GM23338 (cell line): ENCODE measurements at regions not wholly inside any gene's neighbourhood (a gene's known extent, or its start where the extent isn't known, plus 50 kb on each side); places are given as distances from the start of the nearest gene placed in this dataset.
A peak's percentile ranks its signal among the peaks of the same experiment; 100 is the strongest.

Source experiments
- ATAC-seq: fragments of 200-7000 bp; cut with Tn5 transposase; 3 replicates; pipeline ENCODE4 v1.9.1; 2020
- DNase-seq: peaks from one replicate; pipeline ENCODE4 v3.0.0-alpha.2; 2015; ENCODE audit warnings: low spot score
- H2AFZ ChIP-seq: fragments of 200-600 bp; sonication (generic); 2 replicates; pipeline ENCODE4 v1.8.0; 2016; ENCODE audit warnings: antibody characterized with exemption, mild to moderate bottlenecking, moderate library complexity
- H3F3A ChIP-seq: fragments of 200-600 bp; sonication (generic); replicated peaks from 2 replicates; pipeline ENCODE4 v1.8.0; 2017; ENCODE audit warnings: antibody characterized with exemption, mixed run types, low read depth
- H3K27ac ChIP-seq: fragments of 200-600 bp; sonication (generic); 2 replicates; pipeline ENCODE4 v1.6.1; 2016; ENCODE audit warnings: low read depth
- H3K27me3 ChIP-seq: fragments of 200-600 bp; sonication (generic); 2 replicates; pipeline ENCODE4 v1.8.0; 2016; ENCODE audit warnings: mild to moderate bottlenecking, mixed run types, moderate library complexity; ENCODE audit not compliant: insufficient read depth
- H3K36me3 ChIP-seq: fragments of 200-600 bp; sonication (generic); 2 replicates; pipeline ENCODE4 v1.8.0; 2016; ENCODE audit warnings: mild to moderate bottlenecking; ENCODE audit not compliant: insufficient read depth
- H3K4me1 ChIP-seq: fragments of 200-600 bp; sonication (generic); 2 replicates; pipeline ENCODE4 v1.8.0; 2016; ENCODE audit warnings: mild to moderate bottlenecking, moderate library complexity; ENCODE audit not compliant: insufficient read depth
- H3K4me2 ChIP-seq: fragments of 200-600 bp; sonication (generic); 2 replicates; pipeline ENCODE4 v1.7.1; 2017; ENCODE audit warnings: mixed run types
- H3K4me3 ChIP-seq: fragments of 200-600 bp; sonication (generic); 2 replicates; pipeline ENCODE4 v1.6.1; 2016; ENCODE audit warnings: mixed run types
- H3K79me2 ChIP-seq: fragments of 200-600 bp; sonication (generic); replicated peaks from 2 replicates; pipeline ENCODE4 v1.8.0; 2017; ENCODE audit warnings: mild to moderate bottlenecking; ENCODE audit not compliant: insufficient read depth
- H3K9me2 ChIP-seq: fragments of 200-600 bp; sonication (generic); 2 replicates; pipeline ENCODE4 v1.8.0; 2017; ENCODE audit not compliant: insufficient read depth
- H4K20me1 ChIP-seq: fragments of 200-600 bp; sonication (generic); replicated peaks from 2 replicates; pipeline ENCODE4 v1.8.0; 2017; ENCODE audit warnings: mild to moderate bottlenecking; ENCODE audit not compliant: insufficient read depth
- H3K27ac Mint-ChIP-seq: 2 replicates; pipeline ENCODE4 v1.8.0; 2020; ENCODE audit warnings: inconsistent platforms, mild to moderate bottlenecking, moderate library complexity, mixed read lengths
- H3K27me3 Mint-ChIP-seq: 3 replicates; pipeline ENCODE4 v1.8.0; 2022; ENCODE audit warnings: low read depth, mild to moderate bottlenecking, moderate library complexity, mixed read lengths, inconsistent platforms; ENCODE audit not compliant: insufficient read depth, poor library complexity
- H3K36me3 Mint-ChIP-seq: 3 replicates; pipeline ENCODE4 v1.8.0; 2021; ENCODE audit warnings: low read depth, mild to moderate bottlenecking, inconsistent platforms, moderate library complexity, mixed read lengths
- H3K4me1 Mint-ChIP-seq: 3 replicates; pipeline ENCODE4 v1.8.0; 2020; ENCODE audit warnings: mild to moderate bottlenecking, inconsistent platforms, mixed read lengths
- H3K4me3 Mint-ChIP-seq: 3 replicates; pipeline ENCODE4 v1.8.0; 2021; ENCODE audit warnings: moderate library complexity, mild to moderate bottlenecking, inconsistent platforms, mixed read lengths
- H3K9me3 Mint-ChIP-seq: 3 replicates; pipeline ENCODE4 v1.8.0; 2020; ENCODE audit warnings: moderate library complexity, mild to moderate bottlenecking, inconsistent platforms, mixed read lengths
- CREB1 ChIP-seq: fragments of 250-450 bp; sonication (Bioruptor Pico); IDR thresholded peaks from 2 replicates; pipeline ENCODE4 v1.5.0; 2020; ENCODE audit warnings: low read depth, mild to moderate bottlenecking, moderate library complexity
- ETS1 ChIP-seq: IDR thresholded peaks from 2 replicates; pipeline ENCODE4 v1.6.1; 2016; ENCODE audit warnings: antibody characterized with exemption
- EZH2 ChIP-seq: fragments of 200-600 bp; sonication (generic); IDR thresholded peaks from one replicate; pipeline ENCODE4 v1.8.0; 2017; ENCODE audit warnings: antibody characterized with exemption, mild to moderate bottlenecking, low read depth; ENCODE audit not compliant: unreplicated experiment
- EZH2phosphoT487 ChIP-seq: fragments of 200-600 bp; sonication (generic); IDR thresholded peaks from one replicate; pipeline ENCODE4 v1.8.1; 2018; ENCODE audit warnings: antibody characterized with exemption; ENCODE audit not compliant: unreplicated experiment
- JUNB ChIP-seq: IDR thresholded peaks from one replicate; pipeline ENCODE4 v1.6.1; 2016; ENCODE audit warnings: antibody characterized with exemption; ENCODE audit not compliant: unreplicated experiment
- NANOG ChIP-seq: IDR thresholded peaks from 2 replicates; pipeline ENCODE4 v1.6.1; 2016; ENCODE audit warnings: antibody characterized with exemption, borderline replicate concordance
- POLR2AphosphoS5 ChIP-seq: IDR thresholded peaks from 2 replicates; pipeline ENCODE4 v1.6.1; 2016; ENCODE audit warnings: antibody characterized with exemption, low read depth
- REST ChIP-seq: IDR thresholded peaks from one replicate; pipeline ENCODE4 v1.6.1; 2018; ENCODE audit warnings: antibody characterized with exemption; ENCODE audit not compliant: unreplicated experiment
- STAT1 ChIP-seq: IDR thresholded peaks from one replicate; pipeline ENCODE4 v1.6.1; 2016; ENCODE audit warnings: antibody characterized with exemption; ENCODE audit not compliant: unreplicated experiment
- ZNF114 ChIP-seq: fragments of 250-450 bp; sonication (Bioruptor Pico); IDR thresholded peaks from 2 replicates; pipeline ENCODE4 v1.5.0; 2020; ENCODE audit warnings: mild to moderate bottlenecking, moderate library complexity
- ZNF331 ChIP-seq: fragments of 250-450 bp; sonication (Bioruptor Pico); IDR thresholded peaks from 2 replicates; pipeline ENCODE4 v1.5.0; 2020; ENCODE audit warnings: low read depth, mild to moderate bottlenecking, moderate library complexity
- ZNF462 ChIP-seq: fragments of 250-450 bp; sonication (Bioruptor Pico); IDR thresholded peaks from 2 replicates; pipeline ENCODE4 v1.5.0; 2020; ENCODE audit warnings: mild to moderate bottlenecking, moderate library complexity
- TF ChIP-seq, protein P1 (sequence below), 2 experiments: fragments of 200-600 bp in 1 of 2; sonication (generic) in 1 of 2; conservative IDR thresholded peaks; 2 replicates each; pipeline versions ENCODE4 v1.5.1 to v1.6.1; 2016 to 2017; ENCODE audit warnings: antibody characterized with exemption in 2 of 2, low read depth in 2 of 2, mild to moderate bottlenecking in 2 of 2, moderate library complexity in 1 of 2

DNA sequence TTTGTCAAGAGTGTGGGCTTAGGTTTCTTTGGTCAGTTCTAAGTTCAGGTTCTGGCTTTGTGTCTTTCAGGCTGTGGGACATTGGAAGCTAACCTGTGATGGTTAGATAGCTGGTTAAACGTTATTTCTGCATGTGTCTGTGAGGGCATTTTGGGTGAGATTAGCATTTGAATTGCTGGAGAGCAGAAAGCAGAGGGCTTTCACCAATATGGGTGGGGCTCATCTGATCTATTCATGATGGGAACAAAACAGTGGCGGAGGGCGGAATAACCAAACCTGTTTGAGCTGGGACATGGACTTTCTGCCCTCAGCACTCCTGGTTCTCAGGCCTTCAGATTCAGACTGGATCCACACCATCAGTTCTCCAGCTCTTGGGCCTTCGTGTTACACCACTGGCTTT lies 195.4 kb downstream of the KLF13 start:
- H3K4me1 ChIP-seq, result peaks cover 8% of the 10 kb centered on the region; the same call in 1 of the 2 replicates
- peak overlapping the region; percentile 15; the same call in 1 of the 2 replicates for H2AFZ ChIP-seq
- no peaks in the 10 kb centered on the region for H3K36me3 ChIP-seq
- no peaks in the 10 kb centered on the region for H3F3A ChIP-seq
- no peak overlapping the region for H3K4me3 ChIP-seq
- H4K20me1 ChIP-seq, result no peaks in the 10 kb centered on the region
- H3K27ac Mint-ChIP-seq, result no peak overlapping the region
- no peak overlapping the region for H3K4me3 Mint-ChIP-seq
- peak overlapping the region; percentile 52; the same call in 1 of the 2 replicates for H3K4me2 ChIP-seq
- H3K27me3 Mint-ChIP-seq, result peaks cover 17% of the 10 kb centered on the region
- no peak overlapping the region for H3K27ac ChIP-seq
- no peaks in the 10 kb centered on the region for H3K79me2 ChIP-seq
- H3K9me3 Mint-ChIP-seq, result no peaks in the 10 kb centered on the region
- no peaks in the 10 kb centered on the region; the same call in 2 of the 3 replicates for H3K36me3 Mint-ChIP-seq
- DNase-seq, result no peak
- H3K27me3 ChIP-seq, result no peaks in the 10 kb centered on the region
- no peak for TF ChIP-seq NANOG
- TF ChIP-seq, protein P1, sequence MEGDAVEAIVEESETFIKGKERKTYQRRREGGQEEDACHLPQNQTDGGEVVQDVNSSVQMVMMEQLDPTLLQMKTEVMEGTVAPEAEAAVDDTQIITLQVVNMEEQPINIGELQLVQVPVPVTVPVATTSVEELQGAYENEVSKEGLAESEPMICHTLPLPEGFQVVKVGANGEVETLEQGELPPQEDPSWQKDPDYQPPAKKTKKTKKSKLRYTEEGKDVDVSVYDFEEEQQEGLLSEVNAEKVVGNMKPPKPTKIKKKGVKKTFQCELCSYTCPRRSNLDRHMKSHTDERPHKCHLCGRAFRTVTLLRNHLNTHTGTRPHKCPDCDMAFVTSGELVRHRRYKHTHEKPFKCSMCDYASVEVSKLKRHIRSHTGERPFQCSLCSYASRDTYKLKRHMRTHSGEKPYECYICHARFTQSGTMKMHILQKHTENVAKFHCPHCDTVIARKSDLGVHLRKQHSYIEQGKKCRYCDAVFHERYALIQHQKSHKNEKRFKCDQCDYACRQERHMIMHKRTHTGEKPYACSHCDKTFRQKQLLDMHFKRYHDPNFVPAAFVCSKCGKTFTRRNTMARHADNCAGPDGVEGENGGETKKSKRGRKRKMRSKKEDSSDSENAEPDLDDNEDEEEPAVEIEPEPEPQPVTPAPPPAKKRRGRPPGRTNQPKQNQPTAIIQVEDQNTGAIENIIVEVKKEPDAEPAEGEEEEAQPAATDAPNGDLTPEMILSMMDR (conservative IDR thresholded peaks at IDR 0.05; ENCODE audit: low read depth in 2 of 2), result no peak
- TF ChIP-seq EZH2phosphoT487, result no peak
- TF ChIP-seq STAT1, result no peak
- no peak for TF ChIP-seq POLR2AphosphoS5
- TF ChIP-seq ZNF114 (CRISPR knock-in tag), result no peak
- TF ChIP-seq ZNF331 (CRISPR knock-in tag), result no peak
- TF ChIP-seq REST, result no peak
- no peak for TF ChIP-seq EZH2
- TF ChIP-seq JUNB, result no peak
- TF ChIP-seq CREB1 (CRISPR knock-in tag), result no peak
- no peak for TF ChIP-seq ETS1
- no peak for TF ChIP-seq ZNF462 (CRISPR knock-in tag)
- peaks cover 10% of the 10 kb centered on the region; the same call in 2 of the 3 replicates for H3K4me1 Mint-ChIP-seq
- no peak for ATAC-seq
- H3K9me2 ChIP-seq, result no peaks in the 10 kb centered on the region; the same call in 1 of the 2 replicates
